ENCODE measurements at regions not wholly inside any gene's neighbourhood (a gene's known extent, or its start where the extent isn't known, plus 50 kb on each side); places are given as distances from the start of the nearest gene placed in this dataset.

DNA sequence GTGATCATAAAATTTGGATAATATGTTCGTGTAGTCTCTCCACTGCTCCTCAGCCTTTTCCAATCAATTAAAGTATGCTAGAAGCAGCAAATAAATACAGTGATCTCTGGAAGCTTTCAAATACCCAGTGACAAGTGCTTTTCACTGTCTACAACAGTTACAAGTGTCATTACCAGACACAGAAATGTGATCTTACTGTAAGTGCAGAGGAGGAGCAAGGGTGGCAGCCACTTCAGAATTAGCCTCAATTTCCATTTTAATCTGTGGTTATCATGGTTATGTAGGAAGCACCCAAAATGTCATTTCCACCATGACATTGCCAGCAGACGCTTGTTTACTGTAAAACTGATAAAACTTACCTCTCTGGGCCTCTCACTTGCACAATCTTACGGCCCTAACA is 133.9 kb upstream of the ADAMTS3 start:
- TF ChIP-seq, protein P1, sequence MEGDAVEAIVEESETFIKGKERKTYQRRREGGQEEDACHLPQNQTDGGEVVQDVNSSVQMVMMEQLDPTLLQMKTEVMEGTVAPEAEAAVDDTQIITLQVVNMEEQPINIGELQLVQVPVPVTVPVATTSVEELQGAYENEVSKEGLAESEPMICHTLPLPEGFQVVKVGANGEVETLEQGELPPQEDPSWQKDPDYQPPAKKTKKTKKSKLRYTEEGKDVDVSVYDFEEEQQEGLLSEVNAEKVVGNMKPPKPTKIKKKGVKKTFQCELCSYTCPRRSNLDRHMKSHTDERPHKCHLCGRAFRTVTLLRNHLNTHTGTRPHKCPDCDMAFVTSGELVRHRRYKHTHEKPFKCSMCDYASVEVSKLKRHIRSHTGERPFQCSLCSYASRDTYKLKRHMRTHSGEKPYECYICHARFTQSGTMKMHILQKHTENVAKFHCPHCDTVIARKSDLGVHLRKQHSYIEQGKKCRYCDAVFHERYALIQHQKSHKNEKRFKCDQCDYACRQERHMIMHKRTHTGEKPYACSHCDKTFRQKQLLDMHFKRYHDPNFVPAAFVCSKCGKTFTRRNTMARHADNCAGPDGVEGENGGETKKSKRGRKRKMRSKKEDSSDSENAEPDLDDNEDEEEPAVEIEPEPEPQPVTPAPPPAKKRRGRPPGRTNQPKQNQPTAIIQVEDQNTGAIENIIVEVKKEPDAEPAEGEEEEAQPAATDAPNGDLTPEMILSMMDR (conservative IDR thresholded peaks at IDR 0.05) = no peak
- no peak for TF ChIP-seq EZH2 (IDR thresholded peaks at IDR 0.05; ENCODE audit: low read depth)
